Activated gamma-delta T cell treated with anti-CD3 and anti-CD28 coated beads, Interleukin-2, amount 50 U/mL, for 16 hours (primary cell): ENCODE measurements at regions not wholly inside any gene's neighbourhood (a gene's known extent, or its start where the extent isn't known, plus 50 kb on each side); places are given as distances from the start of the nearest gene placed in this dataset.
"Not testable (repeated sequence)": the region's sequence is repeated elsewhere in the genome, so short reads cannot be mapped to it uniquely, and the experiment has no call there.

Experiments used
- DNase-seq: peaks from one replicate; pipeline ENCODE4 v3.0.0-alpha.2; 2020; ENCODE audit warnings: low read depth

- no peak for DNase-seq
Observed at GRCh38 chr1:201637282-201638079, 98.6 kb downstream of the NAV1 start.

DNA sequence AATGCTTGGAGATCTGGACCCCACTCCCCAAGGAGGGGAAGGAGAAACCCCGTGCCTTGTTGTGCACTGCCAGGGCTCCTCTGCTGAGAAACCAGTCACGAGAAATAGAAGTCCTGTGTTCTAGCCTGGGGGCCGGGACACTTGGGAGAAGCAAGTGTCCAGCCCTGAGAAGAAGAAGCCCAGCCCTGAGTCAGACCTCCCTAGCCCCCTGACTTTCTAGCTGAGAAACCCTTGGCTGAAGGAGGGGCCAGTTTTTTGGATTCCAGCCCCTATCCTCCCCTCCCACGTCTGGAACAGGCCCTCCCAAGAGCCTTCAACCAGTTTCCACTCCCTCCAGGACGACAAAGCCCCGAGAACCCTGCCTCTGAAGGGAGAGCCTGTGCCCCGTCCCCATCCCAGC is 100.5 kb downstream of the NAV1 start:
- no peak for DNase-seq

- no peak for DNase-seq
Observed at GRCh38 chr1:201639826-201640225, 100.9 kb downstream of the NAV1 start.

- DNase-seq: no peak
Observed at GRCh38 chr1:201640624-201641023, 101.7 kb downstream of the NAV1 start.

DNA sequence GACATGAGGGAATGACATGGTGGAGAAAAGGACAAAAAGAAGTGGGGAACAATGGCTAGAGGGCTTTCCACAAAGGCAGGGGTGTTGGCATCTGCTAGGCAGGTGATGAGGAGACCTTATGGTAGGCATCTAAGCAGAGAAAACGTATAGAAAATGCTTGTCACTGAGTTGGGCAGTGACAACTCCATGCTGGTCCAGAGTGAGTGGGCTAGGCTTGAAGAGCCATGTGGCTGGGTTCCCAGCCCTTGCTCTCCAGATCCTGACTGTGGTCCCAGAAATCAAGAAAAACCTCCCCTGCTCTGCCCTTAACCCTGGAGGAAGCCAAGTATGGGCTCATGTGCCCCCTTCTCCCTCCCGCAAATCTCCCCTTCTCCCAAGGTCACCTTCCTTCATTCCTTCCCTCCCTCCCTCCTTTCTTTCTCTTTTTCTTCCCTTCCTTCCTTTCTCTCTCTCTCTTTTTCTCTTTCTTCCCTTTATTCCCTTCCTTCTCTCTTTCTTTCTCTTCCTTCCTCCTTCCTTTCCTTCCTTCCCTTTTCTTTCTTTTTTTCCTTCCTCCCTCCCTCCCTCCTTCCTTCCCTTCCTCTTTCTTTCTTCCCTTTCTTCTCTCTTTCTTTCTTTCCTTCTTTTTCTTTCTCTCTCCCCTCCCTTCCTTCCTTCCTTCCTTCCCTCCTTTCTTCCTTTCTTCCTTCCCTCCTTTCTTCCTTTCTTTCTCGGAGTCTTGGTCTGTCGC is 102.8 kb downstream of the NAV1 start:
- DNase-seq: no peak

- DNase-seq: no peak
Observed at GRCh38 chr1:201643835-201644104, 104.8 kb downstream of the NAV1 start.

DNA sequence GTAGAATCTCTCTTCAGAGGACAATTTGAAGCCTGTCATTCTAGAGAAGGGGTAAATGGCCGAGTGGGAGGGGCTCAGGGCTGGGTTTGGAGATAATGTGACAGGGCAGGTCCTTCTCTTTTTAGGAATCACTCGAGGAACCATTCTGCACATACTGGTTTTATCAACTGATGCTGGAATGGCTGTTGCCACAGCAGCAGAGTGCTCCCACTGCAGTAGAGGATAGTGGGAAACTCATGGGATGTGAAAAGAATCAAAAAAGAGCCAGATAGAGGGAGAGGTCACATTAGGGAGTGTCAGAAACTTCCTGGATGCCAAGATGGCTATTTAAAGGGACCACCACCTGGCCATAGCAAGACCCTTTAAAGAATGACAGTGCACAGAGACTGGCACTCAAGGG is 105.3 kb downstream of the NAV1 start:
- DNase-seq: no peak

DNA sequence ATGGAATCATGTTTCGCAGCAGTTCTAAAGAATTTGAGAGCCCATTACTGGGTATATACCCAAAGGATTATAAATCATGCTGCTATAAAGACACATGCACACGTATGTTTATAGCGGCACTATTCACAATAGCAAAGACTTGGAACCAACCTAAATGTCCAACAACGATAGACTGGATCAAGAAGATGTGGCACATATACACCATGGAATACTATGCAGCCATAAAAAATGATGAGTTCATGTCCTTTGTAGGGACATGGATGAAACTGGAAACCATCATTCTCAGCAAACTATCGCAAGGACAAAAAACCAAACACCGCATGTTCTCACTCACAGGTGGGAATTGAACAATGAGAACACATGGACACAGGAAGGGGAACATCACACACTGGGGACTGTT is 106.1 kb downstream of the NAV1 start:
- not testable (repeated sequence) for DNase-seq

GRCh38 chr1:201645956-201646355 is 107.0 kb downstream of the NAV1 start:
- DNase-seq: no peak

DNA sequence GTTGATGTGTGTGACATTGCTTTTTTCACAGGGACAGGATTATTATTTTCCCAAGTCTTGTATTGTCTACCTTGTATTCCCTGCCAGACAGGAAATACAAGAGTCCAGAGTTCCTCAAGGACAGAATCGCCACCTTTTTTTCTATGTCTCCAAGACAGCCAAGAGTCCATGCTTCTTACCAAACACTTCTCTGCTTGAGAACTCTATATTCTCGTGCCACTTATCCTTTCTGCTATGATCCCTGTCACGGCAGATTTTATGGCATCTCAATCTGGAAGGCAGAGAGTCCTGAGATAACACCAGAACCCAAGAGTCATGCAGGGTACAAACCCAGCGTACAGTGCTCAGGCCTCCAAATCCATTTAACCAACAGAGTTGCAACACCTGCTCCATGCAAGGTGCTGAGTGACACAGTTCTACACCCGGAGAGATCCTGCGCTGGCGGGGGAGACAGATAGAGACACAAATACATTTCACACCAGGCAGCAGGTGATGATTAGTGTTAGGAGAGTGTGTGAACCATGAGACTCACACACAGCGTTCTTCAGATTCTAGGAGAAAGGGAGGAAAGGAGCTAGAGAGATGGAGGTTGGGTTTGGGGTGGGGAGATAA is 107.6 kb downstream of the NAV1 start:
- DNase-seq: no peak

- DNase-seq: no peak
Observed at GRCh38 chr1:201647094-201647493, 108.2 kb downstream of the NAV1 start.

DNA sequence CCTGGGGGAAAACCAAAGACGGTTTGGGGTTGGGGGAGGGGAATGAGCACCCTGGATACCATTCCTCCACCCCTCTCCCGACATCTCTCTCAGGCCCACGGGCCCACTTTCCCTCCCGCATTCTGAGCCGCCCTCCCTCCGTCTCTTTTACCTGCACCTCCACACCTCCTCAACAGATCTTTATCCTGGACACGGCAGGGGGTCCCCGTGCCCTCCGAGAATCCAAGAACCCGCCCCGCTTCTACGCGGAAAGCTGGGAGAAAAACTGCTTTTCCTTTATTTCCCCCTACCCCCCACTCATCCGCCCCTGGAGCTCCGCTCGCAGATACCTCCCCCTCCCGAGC is 108.8 kb downstream of the NAV1 start:
- DNase-seq: no peak

- no peak for DNase-seq
Observed at GRCh38 chr1:201648066-201648906, 109.4 kb downstream of the NAV1 start.

DNA sequence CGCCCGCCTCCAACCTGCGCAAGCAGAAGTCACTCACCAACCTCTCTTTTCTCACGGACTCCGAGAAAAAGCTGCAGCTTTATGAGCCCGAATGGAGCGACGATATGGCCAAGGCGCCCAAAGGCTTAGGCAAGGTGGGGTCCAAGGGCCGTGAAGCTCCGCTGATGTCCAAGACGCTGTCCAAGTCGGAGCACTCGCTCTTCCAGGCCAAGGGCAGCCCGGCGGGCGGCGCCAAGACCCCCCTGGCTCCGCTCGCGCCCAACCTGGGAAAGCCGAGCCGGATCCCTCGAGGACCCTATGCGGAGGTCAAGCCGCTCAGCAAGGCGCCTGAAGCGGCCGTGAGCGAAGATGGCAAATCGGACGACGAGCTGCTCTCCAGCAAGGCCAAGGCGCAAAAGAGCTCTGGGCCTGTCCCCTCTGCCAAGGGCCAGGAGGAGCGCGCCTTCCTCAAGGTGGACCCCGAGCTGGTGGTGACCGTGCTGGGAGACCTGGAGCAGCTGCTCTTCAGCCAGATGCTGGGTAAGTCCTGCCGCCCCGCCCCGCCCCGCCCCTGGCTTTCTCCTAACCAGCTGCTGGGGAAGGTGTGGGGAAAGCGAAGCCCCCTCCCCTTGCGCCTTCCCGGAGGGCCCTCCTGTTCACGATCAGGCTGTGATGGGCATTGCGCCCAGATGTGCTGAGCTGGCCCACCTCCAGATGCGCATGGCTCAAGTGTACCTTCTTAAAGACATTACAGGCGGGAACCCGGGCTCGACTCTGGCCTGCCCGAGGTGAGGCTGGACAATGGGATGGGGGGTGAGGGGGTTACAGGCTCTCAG is 110.2 kb downstream of the NAV1 start:
- no peak for DNase-seq

DNA sequence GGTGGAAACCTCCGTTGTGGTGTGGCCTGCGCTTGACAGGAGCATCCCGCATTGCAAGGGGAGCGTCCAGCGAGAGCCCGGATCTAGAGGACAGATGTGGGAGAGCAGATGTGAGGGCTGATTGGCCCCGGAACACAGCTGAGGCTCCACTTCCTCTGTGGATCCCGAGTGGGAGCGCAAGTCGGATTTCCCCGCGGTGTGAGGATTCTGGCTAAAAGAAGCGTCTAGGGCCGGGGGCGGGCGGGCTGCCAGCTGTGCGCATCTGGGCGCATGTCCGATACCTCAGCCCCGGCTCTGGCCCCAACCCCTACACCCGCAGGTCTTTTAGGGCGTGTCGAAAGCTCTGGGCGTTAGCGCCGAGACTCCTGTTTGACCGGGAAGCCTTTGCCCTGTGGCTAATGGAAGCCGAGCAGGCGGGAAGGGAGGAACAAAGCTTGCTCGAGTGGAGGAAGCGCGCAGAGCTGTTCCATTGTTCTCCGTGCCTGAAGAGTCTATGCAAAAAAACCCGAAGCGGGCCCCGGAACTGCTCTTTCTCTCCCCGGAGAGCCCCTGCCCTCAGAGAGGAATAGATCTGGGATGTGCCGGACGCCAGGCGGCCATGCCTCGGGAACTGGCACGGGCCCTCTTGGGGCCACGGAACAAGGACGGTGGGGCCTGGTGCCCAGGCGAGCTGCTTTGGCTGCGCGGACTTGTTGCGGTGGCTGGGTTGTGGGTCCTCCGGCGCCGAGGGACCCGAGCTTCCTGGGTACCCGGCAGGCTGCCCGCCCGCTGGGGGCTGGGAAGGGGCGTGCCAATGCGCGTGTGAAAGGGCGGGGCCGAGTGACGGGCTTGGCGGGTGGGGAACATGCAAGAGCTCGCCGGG is 111.1 kb downstream of the NAV1 start:
- DNase-seq: no peak

DNA sequence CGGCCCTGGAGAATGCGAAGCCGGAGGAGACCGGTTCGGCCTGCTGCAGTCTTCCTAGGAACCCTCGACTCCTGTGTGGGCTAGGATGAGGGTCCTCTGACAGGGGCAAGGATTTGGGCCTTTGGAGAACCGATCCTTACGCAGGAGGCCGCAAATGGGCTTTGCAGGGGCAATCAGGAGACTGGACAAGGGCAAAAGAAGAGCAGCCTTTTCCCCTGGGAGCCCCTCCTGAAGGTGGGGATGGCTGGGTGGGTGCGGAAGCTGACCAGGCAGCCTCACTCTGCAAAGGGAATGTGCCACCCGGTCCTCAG is 111.7 kb downstream of the NAV1 start:
- DNase-seq: no peak

DNA sequence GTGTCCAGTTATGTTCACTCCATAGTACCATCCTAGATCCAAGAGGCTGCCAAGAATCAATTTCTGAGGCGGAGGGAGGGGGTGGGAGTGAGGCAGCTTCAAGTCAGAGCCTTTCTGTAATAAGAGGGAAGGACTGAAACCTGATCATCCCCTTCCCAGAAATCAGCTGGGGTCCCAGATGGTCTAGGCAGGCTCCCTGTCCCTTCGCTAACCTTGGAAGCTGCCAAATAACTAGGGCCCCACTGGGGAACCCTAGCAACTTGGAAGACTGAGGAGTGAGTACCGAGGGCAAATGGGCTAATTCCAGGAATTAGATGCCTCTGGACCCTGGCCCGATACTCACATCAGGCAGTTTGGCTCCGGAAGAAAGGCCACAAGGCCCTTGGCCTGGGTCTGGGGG is 113.3 kb downstream of the NAV1 start:
- no peak for DNase-seq

GRCh38 chr1:201653233-201653632 is 114.3 kb downstream of the NAV1 start:
- no peak for DNase-seq

DNA sequence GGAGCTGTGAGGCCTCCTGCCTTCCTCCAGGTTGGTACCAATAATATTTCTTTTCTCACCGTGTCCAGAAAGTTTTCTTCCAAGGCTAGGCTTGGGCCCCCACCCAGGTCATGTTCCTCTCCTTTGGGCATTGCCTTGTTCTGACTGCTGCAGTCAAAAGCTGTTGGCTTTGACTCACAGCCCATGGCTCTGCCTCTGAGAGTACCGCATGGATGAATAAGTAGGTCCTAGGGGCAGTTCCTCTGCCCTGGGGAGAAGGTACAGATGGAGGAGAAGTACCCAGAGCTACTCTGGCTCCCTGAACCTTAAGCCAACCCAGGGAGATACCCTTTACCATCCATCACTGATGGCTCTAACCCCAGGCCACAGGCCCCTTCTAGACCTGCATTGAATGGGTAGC is 115.0 kb downstream of the NAV1 start:
- no peak for DNase-seq

DNA sequence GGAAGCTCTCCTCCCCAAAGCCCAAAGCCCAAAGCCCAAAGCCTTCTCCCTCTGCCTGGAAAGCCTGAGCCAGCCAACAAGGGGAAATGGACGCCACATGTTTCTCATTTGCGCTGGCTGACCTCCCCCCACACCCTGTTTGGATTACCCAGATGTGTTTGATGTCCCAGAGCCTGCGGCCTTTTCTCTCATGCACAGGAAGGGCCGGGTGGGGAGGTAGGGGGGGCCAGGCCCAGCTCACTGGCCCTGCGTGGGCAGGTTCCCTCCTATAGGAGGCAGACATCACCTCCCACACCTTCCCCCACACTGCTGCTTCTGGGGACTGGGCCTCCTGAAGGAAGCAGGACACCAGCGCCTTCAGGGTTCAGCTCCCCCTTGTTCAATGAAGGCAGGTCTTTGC is 116.3 kb downstream of the NAV1 start:
- DNase-seq: no peak

- DNase-seq: no peak
Observed at GRCh38 chr1:201655910-201656309, 117.0 kb downstream of the NAV1 start.
